HepG2 (cell line): ENCODE measurements at regions not wholly inside any gene's neighbourhood (a gene's known extent, or its start where the extent isn't known, plus 50 kb on each side); places are given as distances from the start of the nearest gene placed in this dataset.

Source experiments
- ATAC-seq: fragments of 200-7000 bp; cut with Tn5 transposase; 3 replicates; pipeline ENCODE4 v1.9.1; 2020; ENCODE audit warnings: mild to moderate bottlenecking, moderate library complexity
- BruUV-seq: library from RNA; stranded (reverse); fragments of 400-500 nt; replicated peaks from 2 replicates; lab custom pipeline; 2021; lab: Mats Ljungman, UMichigan
- CTCF ChIA-PET: fragments of 300-600 bp; formaldehyde crosslinking; extraction: SDS; loops from one replicate; lab custom pipeline; 2021; ENCODE audit warnings: low total read pairs, inconsistent platforms, low intra/inter-chr PET ratio; lab: Yijun Ruan, JAX
- POLR2A ChIA-PET: fragments of 350-600 bp; sonication (Branson Sonifier 250); formaldehyde crosslinking; loops from one replicate; lab custom pipeline; 2020; ENCODE audit warnings: antibody characterized with exemption, inconsistent platforms; lab: Yijun Ruan, JAX
- DNase-seq: peaks from one replicate; pipeline ENCODE4 v3.0.0-alpha.2; 2015; ENCODE audit warnings: low spot score
- FAIRE-seq: peaks from 3 replicates; lab custom pipeline; 2011; peaks lifted over from hg19 to GRCh38; lab: Jason Lieb, UNC
- H2AFZ ChIP-seq: one replicate; pipeline ENCODE4 v1.6.1; 2011; ENCODE audit warnings: low read length, inconsistent platforms
- H3K27ac ChIP-seq: fragments of 300-600 bp; 3 replicates; pipeline ENCODE4 v1.8.0; 2011; ENCODE audit warnings: mixed run types, mild to moderate bottlenecking, mixed read lengths, low read length, inconsistent platforms; ENCODE audit not compliant: insufficient read depth; ENCODE audit errors: extremely low read length
- H3K27me3 ChIP-seq, 2 experiments: fragments of 200-600 bp in 1 of 2; 2 replicates in 1 of 2; 3 replicates in 1 of 2; pipeline versions ENCODE4 v1.6.0 to v1.8.0; 2011; ENCODE audit warnings: low read length in 2 of 2, mild to moderate bottlenecking in 2 of 2, moderate library complexity in 2 of 2, inconsistent platforms in 1 of 2; ENCODE audit not compliant: insufficient read depth in 2 of 2, control insufficient read depth in 1 of 2
- H3K36me3 ChIP-seq, 2 experiments: fragments of 200-600 bp in 1 of 2; replicated peaks in 1 of 2; 2 replicates in 1 of 2; 3 replicates in 1 of 2; pipeline versions ENCODE4 v1.5.1 to v1.8.0; 2011; ENCODE audit warnings: low read length in 2 of 2, inconsistent platforms in 1 of 2; ENCODE audit not compliant: insufficient read depth in 2 of 2, control insufficient read depth in 1 of 2
- H3K4me1 ChIP-seq: 2 replicates; pipeline ENCODE4 v1.5.1; 2012; ENCODE audit warnings: low read length, inconsistent platforms; ENCODE audit not compliant: insufficient read depth
- H3K4me2 ChIP-seq: 2 replicates; pipeline ENCODE4 v1.6.0; 2011; ENCODE audit warnings: low read depth, low read length, inconsistent platforms
- H3K4me3 ChIP-seq, 3 experiments: fragments of 200-600 bp in 1 of 3; sonication (generic), shearing (Covaris generic) in 1 of 3; replicated peaks in 1 of 3; 2 replicates each; pipeline ENCODE4 v1.5.1; 2011 to 2016; ENCODE audit warnings: low read length in 3 of 3, inconsistent platforms in 2 of 3, low read depth in 2 of 3, mild to moderate bottlenecking in 2 of 3, control low read depth in 1 of 3, mixed read lengths in 1 of 3; ENCODE audit not compliant: insufficient read depth in 1 of 3
- H3K79me2 ChIP-seq: one replicate; pipeline ENCODE4 v1.6.1; 2011; ENCODE audit warnings: low read length, inconsistent platforms; ENCODE audit not compliant: insufficient read depth
- H3K9ac ChIP-seq: 2 replicates; pipeline ENCODE4 v1.6.0; 2011; ENCODE audit warnings: mild to moderate bottlenecking, low read depth, low read length, inconsistent platforms; ENCODE audit not compliant: insufficient read depth
- H3K9me3 ChIP-seq: 2 replicates; pipeline ENCODE4 v1.5.1; 2012; ENCODE audit warnings: mild to moderate bottlenecking, low read length
- H4K20me1 ChIP-seq: 2 replicates; pipeline ENCODE4 v1.6.0; 2011; ENCODE audit warnings: inconsistent platforms, mild to moderate bottlenecking, low read length, moderate library complexity; ENCODE audit not compliant: insufficient read depth
- CEBPB ChIP-seq: IDR thresholded peaks from 2 replicates; pipeline ENCODE4 v1.6.1; 2011; ENCODE audit warnings: low read depth, low read length, improper control_type of control experiment, borderline replicate concordance
- MTF2 ChIP-seq: sonication (generic); formaldehyde crosslinking; IDR thresholded peaks from 2 replicates; pipeline ENCODE4 v1.5.0; 2020; ENCODE audit warnings: missing genetic modification reagents, borderline replicate concordance
- SOX13 ChIP-seq, 3 experiments: fragments of 450-650 bp in 1 of 3; sonication (generic) in 1 of 3; formaldehyde crosslinking in 1 of 3; IDR thresholded peaks in 2 of 3; conservative IDR thresholded peaks in 1 of 3; 2 replicates each; pipeline versions ENCODE4 v1.5.0 to v1.6.1; 2016 to 2020; ENCODE audit warnings: antibody characterized with exemption in 1 of 3, mild to moderate bottlenecking in 1 of 3, missing compliant biosample characterization in 1 of 3, missing genetic modification reagents in 1 of 3, moderate library complexity in 1 of 3
- ZKSCAN5 ChIP-seq: sonication (generic); formaldehyde crosslinking; IDR thresholded peaks from 2 replicates; pipeline ENCODE4 v1.5.1; 2020; ENCODE audit warnings: mild to moderate bottlenecking, missing genetic modification reagents
- ZNF251 ChIP-seq: sonication (generic); formaldehyde crosslinking; IDR thresholded peaks from 2 replicates; pipeline ENCODE4 v1.9.0; 2021; ENCODE audit warnings: mild to moderate bottlenecking, missing genetic modification reagents
- ZNF337 ChIP-seq: sonication (generic); formaldehyde crosslinking; IDR thresholded peaks from 2 replicates; pipeline ENCODE4 v1.5.1; 2020; ENCODE audit warnings: missing genetic modification reagents, low read depth, mild to moderate bottlenecking, borderline replicate concordance
- ZNF574 ChIP-seq: sonication (generic); formaldehyde crosslinking; IDR thresholded peaks from 2 replicates; pipeline ENCODE4 v1.4.0; 2020; ENCODE audit warnings: missing genetic modification reagents
- WGBS: methylation state at CpG from one replicate; pipeline ENCODE4 v1.1.6; 2017; ENCODE audit warnings: low lambda C conversion rate; 5-methylcytosine and 5-hydroxymethylcytosine counted together
- in situ Hi-C: cut with HindIII; loops from 2 replicates; pipeline ENCODE4 v1.10.0; 2017; ENCODE audit warnings: low pct_unique_long_range_greater_than_20kb; ENCODE audit not compliant: extremely low pct_ligation_motif_present
- intact Hi-C: fragments of 100-400 bp; cut with micrococcal nuclease; formaldehyde crosslinking; loops from one replicate; pipeline ENCODE4 v1.10.0; 2022; ENCODE audit not compliant: unreplicated experiment

- no peak for FAIRE-seq
- intact Hi-C loops = no loop called here
These were observed 212.2 kb downstream of the PCSK1 start for GRCh38 chr5:96220610-96221390.

More at GRCh38 chr5:96220610-96221390, 212.2 kb downstream of the PCSK1 start:
- Histone ChIP-seq H3K4me3 (no peak overlapping the region), H2AFZ (no peak overlapping the region), H3K9me3 (no peaks in the 10 kb centered on the region), H3K79me2 (no peaks in the 10 kb centered on the region), H3K36me3 (no peaks in the 10 kb centered on the region), H3K27me3 (no peaks in the 10 kb centered on the region), H3K4me2 (no peak overlapping the region), H3K4me1 (peaks cover 5% of the 10 kb centered on the region; the same call in 1 of the 2 replicates), H4K20me1 (no peaks in the 10 kb centered on the region), H3K9ac (no peak overlapping the region), H3K27ac (no peak overlapping the region)
- TF ChIP-seq SOX13 (IDR thresholded peaks at IDR 0.05) (no peak), SOX13 (CRISPR knock-in tag; conservative IDR thresholded peaks at IDR 0.05 in 1 of 2, IDR thresholded peaks at IDR 0.05 in 1 of 2) (no peak), CEBPB (peak; percentile 20; the same call in 1 of the 2 replicates), ZKSCAN5 (CRISPR knock-in tag) (no peak), ZNF337 (CRISPR knock-in tag) (no peak), ZNF251 (CRISPR knock-in tag) (no peak), ZNF574 (CRISPR knock-in tag) (no peak), MTF2 (no peak)
- no peak for DNase-seq
- 99% methylated on average over 4 of the region's 4 CpGs for WGBS
- BruUV-seq = no TSS peak
- ChIA-PET POLR2A (no interaction called here), CTCF (no interaction called here)
- in situ Hi-C loops = no loop called here
- ATAC-seq = no peak
